K562 (cell line): ENCODE measurements at regions not wholly inside any gene's neighbourhood (a gene's known extent, or its start where the extent isn't known, plus 50 kb on each side); places are given as distances from the start of the nearest gene placed in this dataset.
A peak's percentile ranks its signal among the peaks of the same experiment; 100 is the strongest.

Experiments used
- DMBX1 ChIP-seq: fragments of 250-450 bp; sonication (Bioruptor Pico); IDR thresholded peaks from 2 replicates; pipeline ENCODE4 v1.8.0; 2022; ENCODE audit warnings: inconsistent platforms, mild to moderate bottlenecking, moderate library complexity, borderline replicate concordance
- FOXK1 ChIP-seq: sonication (generic); formaldehyde crosslinking; IDR thresholded peaks from 2 replicates; pipeline ENCODE4 v1.8.0; 2022; ENCODE audit warnings: missing genetic modification reagents, mild to moderate bottlenecking, borderline replicate concordance
- HDAC2 ChIP-seq: fragments of 450-650 bp; IDR thresholded peaks from 2 replicates; pipeline ENCODE4 v1.6.1; 2016; ENCODE audit warnings: mild to moderate bottlenecking
- PTTG1 ChIP-seq: fragments of 450-650 bp; IDR thresholded peaks from 2 replicates; pipeline ENCODE4 v1.6.1; 2016; ENCODE audit warnings: low read depth, mild to moderate bottlenecking, missing genetic modification characterization, missing compliant biosample characterization
- RAD21 ChIP-seq, 2 experiments: fragments of 250-450 bp in 1 of 2; fragments of 450-650 bp in 1 of 2; sonication (Bioruptor Pico) in 1 of 2; formaldehyde crosslinking in 1 of 2; IDR thresholded peaks in 1 of 2; conservative IDR thresholded peaks in 1 of 2; 2 replicates each; pipeline versions ENCODE4 v1.4.0 to v1.8.0; 2020 to 2022; ENCODE audit warnings: mild to moderate bottlenecking in 2 of 2, moderate library complexity in 1 of 2
- SMAD1 ChIP-seq: fragments of 150-350 bp; IDR thresholded peaks from 2 replicates; pipeline ENCODE4 v1.6.1; 2014; ENCODE audit warnings: low read length, low read depth; ENCODE audit not compliant: partially characterized antibody
- SMAD3 ChIP-seq: fragments of 450-650 bp; formaldehyde crosslinking; conservative IDR thresholded peaks from 2 replicates; pipeline ENCODE4 v1.4.0; 2020; ENCODE audit warnings: mild to moderate bottlenecking
- ZNF586 ChIP-seq: fragments of 450-650 bp; formaldehyde crosslinking; conservative IDR thresholded peaks from 2 replicates; pipeline ENCODE4 v1.4.0; 2020; ENCODE audit warnings: mild to moderate bottlenecking, moderate library complexity
- ZNF589 ChIP-seq: fragments of 200-800 bp; sonication (Bioruptor generic); IDR thresholded peaks from 2 replicates; pipeline ENCODE4 v1.6.1; 2016; ENCODE audit warnings: low read depth, missing genetic modification characterization, missing compliant biosample characterization
- TF ChIP-seq, protein P1 (sequence below): fragments of 250-450 bp; sonication (Bioruptor Pico); IDR thresholded peaks from 2 replicates; pipeline ENCODE4 v1.4.0; 2020; ENCODE audit warnings: mild to moderate bottlenecking, moderate library complexity
- TF ChIP-seq, protein P2 (sequence below): fragments of 450-650 bp; conservative IDR thresholded peaks from 2 replicates; pipeline ENCODE4 v1.6.1; 2016; ENCODE audit warnings: missing genetic modification characterization, low read depth, mild to moderate bottlenecking, control low read depth, missing compliant biosample characterization
- TF ChIP-seq, protein P3 (sequence below): IDR thresholded peaks from 2 replicates; pipeline ENCODE4 v1.6.1; 2011; ENCODE audit warnings: borderline replicate concordance, low read depth, mild to moderate bottlenecking, moderate library complexity, low read length; ENCODE audit not compliant: insufficient read depth, poor library complexity, severe bottlenecking
- TF ChIP-seq, protein P4 (sequence below): fragments of 250-450 bp; sonication (Bioruptor Pico); IDR thresholded peaks from 2 replicates; pipeline ENCODE4 v1.5.0; 2021

DNA sequence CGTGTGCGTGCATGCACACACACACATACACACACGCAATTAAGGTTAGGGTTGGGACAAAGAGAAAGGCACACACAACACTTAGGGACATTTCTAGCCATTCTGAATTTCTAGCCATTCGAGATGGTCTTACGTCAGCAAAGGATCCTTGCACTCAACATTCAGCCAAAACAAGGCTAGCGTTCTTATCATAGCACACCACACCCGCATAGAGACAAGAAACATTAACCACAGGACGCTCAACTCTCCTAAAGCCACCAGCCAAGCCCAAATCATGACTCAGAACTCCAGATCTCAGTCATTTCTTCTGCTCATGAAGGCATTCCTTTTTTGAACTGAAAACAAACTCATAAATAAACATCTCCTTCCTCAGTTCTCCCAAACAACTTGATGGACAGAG lies 106.8 kb downstream of the LMO4 start (continued):
- TF ChIP-seq ZNF586 (CRISPR knock-in tag), result no peak
- TF ChIP-seq HDAC2, result peak; percentile 64; the same call in 1 of the 2 replicates
- TF ChIP-seq FOXK1 (CRISPR knock-in tag), result no peak
- TF ChIP-seq SMAD1, result no peak
- TF ChIP-seq, protein P1, sequence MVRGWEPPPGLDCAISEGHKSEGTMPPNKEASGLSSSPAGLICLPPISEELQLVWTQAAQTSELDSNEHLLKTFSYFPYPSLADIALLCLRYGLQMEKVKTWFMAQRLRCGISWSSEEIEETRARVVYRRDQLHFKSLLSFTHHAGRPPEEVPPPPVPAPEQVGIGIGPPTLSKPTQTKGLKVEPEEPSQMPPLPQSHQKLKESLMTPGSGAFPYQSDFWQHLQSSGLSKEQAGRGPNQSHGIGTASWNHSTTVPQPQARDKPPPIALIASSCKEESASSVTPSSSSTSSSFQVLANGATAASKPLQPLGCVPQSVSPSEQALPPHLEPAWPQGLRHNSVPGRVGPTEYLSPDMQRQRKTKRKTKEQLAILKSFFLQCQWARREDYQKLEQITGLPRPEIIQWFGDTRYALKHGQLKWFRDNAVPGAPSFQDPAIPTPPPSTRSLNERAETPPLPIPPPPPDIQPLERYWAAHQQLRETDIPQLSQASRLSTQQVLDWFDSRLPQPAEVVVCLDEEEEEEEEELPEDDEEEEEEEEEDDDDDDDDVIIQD (CRISPR knock-in tag), result no peak
- peak; percentile 59; the same call in 1 of the 2 replicates for TF ChIP-seq ZNF589 (CRISPR knock-in tag)
- TF ChIP-seq, protein P2, sequence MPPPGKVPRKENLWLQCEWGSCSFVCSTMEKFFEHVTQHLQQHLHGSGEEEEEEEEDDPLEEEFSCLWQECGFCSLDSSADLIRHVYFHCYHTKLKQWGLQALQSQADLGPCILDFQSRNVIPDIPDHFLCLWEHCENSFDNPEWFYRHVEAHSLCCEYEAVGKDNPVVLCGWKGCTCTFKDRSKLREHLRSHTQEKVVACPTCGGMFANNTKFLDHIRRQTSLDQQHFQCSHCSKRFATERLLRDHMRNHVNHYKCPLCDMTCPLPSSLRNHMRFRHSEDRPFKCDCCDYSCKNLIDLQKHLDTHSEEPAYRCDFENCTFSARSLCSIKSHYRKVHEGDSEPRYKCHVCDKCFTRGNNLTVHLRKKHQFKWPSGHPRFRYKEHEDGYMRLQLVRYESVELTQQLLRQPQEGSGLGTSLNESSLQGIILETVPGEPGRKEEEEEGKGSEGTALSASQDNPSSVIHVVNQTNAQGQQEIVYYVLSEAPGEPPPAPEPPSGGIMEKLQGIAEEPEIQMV (tag), result no peak
- TF ChIP-seq SMAD3 (CRISPR knock-in tag), result no peak
- TF ChIP-seq, protein P3, sequence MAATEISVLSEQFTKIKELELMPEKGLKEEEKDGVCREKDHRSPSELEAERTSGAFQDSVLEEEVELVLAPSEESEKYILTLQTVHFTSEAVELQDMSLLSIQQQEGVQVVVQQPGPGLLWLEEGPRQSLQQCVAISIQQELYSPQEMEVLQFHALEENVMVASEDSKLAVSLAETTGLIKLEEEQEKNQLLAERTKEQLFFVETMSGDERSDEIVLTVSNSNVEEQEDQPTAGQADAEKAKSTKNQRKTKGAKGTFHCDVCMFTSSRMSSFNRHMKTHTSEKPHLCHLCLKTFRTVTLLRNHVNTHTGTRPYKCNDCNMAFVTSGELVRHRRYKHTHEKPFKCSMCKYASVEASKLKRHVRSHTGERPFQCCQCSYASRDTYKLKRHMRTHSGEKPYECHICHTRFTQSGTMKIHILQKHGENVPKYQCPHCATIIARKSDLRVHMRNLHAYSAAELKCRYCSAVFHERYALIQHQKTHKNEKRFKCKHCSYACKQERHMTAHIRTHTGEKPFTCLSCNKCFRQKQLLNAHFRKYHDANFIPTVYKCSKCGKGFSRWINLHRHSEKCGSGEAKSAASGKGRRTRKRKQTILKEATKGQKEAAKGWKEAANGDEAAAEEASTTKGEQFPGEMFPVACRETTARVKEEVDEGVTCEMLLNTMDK, result no peak
- TF ChIP-seq, protein P4, sequence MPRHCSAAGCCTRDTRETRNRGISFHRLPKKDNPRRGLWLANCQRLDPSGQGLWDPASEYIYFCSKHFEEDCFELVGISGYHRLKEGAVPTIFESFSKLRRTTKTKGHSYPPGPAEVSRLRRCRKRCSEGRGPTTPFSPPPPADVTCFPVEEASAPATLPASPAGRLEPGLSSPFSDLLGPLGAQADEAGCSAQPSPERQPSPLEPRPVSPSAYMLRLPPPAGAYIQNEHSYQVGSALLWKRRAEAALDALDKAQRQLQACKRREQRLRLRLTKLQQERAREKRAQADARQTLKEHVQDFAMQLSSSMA (CRISPR knock-in tag), result no peak
- TF ChIP-seq PTTG1, result no peak
- TF ChIP-seq DMBX1 (CRISPR knock-in tag), result peak; percentile 45; the same call in 1 of the 2 replicates
- TF ChIP-seq RAD21 (CRISPR knock-in tag; conservative IDR thresholded peaks at IDR 0.05 in 1 of 2, IDR thresholded peaks at IDR 0.05 in 1 of 2), result peak in 1 of 2 experiments; percentile 17; a peak in 1 of 4 replicates
